ENCODE measurements at regions not wholly inside any gene's neighbourhood (a gene's known extent, or its start where the extent isn't known, plus 50 kb on each side); places are given as distances from the start of the nearest gene placed in this dataset.

GRCh38 chr22:47632701-47633100 is 870.3 kb downstream of the TBC1D22A start:
- CTCF ChIA-PET, result no interaction called here
- H4K5ac ChIP-seq (ENCODE audit: low read depth, low read length), result no peak overlapping the region
- in situ Hi-C loops (cut with MboI; ENCODE audit: low sequenced_read_pairs) (no loop called here), intact Hi-C loops (cut with micrococcal nuclease) (no loop called here), dilution Hi-C loops (cut with HindIII; ENCODE audit: low sequenced_read_pairs, unreplicated experiment) (no loop called here)
- H2BK20ac ChIP-seq (ENCODE audit: low read depth, low read length), result no peak overlapping the region
- H3K18ac ChIP-seq (ENCODE audit: low read depth, low read length), result no peak overlapping the region
- no peak for DNase-seq
- H3K4ac ChIP-seq (ENCODE audit: low read depth, low read length), result no peak overlapping the region
- H4K8ac ChIP-seq (ENCODE audit: low read depth in 2 of 2, low read length in 2 of 2), result no peak overlapping the region
- H3K36me3 ChIP-seq (ENCODE audit: control insufficient read depth, insufficient read depth, low read length), result no peaks in the 10 kb centered on the region
- no peak overlapping the region for H4K91ac ChIP-seq (ENCODE audit: insufficient read depth, low read depth, low read length)
- ATAC-seq (ENCODE audit: low read depth), result no peak
- no peaks in the 10 kb centered on the region for H3K27me3 ChIP-seq (ENCODE audit: control insufficient read depth, insufficient read depth, low read length)
- no peak overlapping the region for H2AFZ ChIP-seq (replicated peaks; ENCODE audit: low read length, poor library complexity)
- no peak overlapping the region for H3K4me3 ChIP-seq (ENCODE audit: insufficient read depth, low read depth, low read length)
- no peaks in the 10 kb centered on the region for H3K9me1 ChIP-seq (ENCODE audit: insufficient read depth, low read length)
- H4K20me1 ChIP-seq (ENCODE audit: insufficient read depth, low read length), result no peaks in the 10 kb centered on the region
- no peak overlapping the region for H2BK5ac ChIP-seq (ENCODE audit: low read depth, low read length, poor library complexity, severe bottlenecking)
- no peak overlapping the region for H2BK120ac ChIP-seq (ENCODE audit: low read depth, low read length)
- H3K14ac ChIP-seq (replicated peaks; ENCODE audit: low read depth, low read length), result no peak overlapping the region
- no peak overlapping the region for H2BK15ac ChIP-seq (ENCODE audit: low read depth, low read length)
- no peak overlapping the region for H3K27ac ChIP-seq (ENCODE audit: insufficient read depth, low read length)
- H3K9me3 ChIP-seq (ENCODE audit: control insufficient read depth, insufficient read depth, low read length), result peaks cover 56% of the 10 kb centered on the region
- H3K4me1 ChIP-seq (ENCODE audit: control insufficient read depth, insufficient read depth, low read length), result no peaks in the 10 kb centered on the region
- TF ChIP-seq MAZ (IDR thresholded peaks at IDR 0.05; ENCODE audit: borderline replicate concordance, low read depth, low read length) (no peak), CEBPB (IDR thresholded peaks at IDR 0.05; ENCODE audit: low read depth, low read length) (no peak), RAD21 (IDR thresholded peaks at IDR 0.05; ENCODE audit: low read length) (no peak), POLR2A (IDR thresholded peaks at IDR 0.05; ENCODE audit: low read depth, low read length) (no peak), MAFK (IDR thresholded peaks at IDR 0.05; ENCODE audit: low read depth, low read length) (no peak), RFX5 (IDR thresholded peaks at IDR 0.05; ENCODE audit: low read depth, low read length) (no peak), CTCF (conservative IDR thresholded peaks at IDR 0.05; ENCODE audit: low read depth, low read length) (no peak), CHD1 (IDR thresholded peaks at IDR 0.05; ENCODE audit: low read depth, low read length) (no peak), MXI1 (IDR thresholded peaks at IDR 0.05; ENCODE audit: borderline replicate concordance, low read depth, low read length) (no peak), BHLHE40 (IDR thresholded peaks at IDR 0.05; ENCODE audit: low read depth, low read length) (no peak), NFE2L2 (IDR thresholded peaks at IDR 0.05; ENCODE audit: low read depth, low read length) (no peak), FOS (IDR thresholded peaks at IDR 0.05; ENCODE audit: low read depth, low read length) (no peak), ELK1 (IDR thresholded peaks at IDR 0.05; ENCODE audit: borderline replicate concordance, low read depth, low read length) (no peak), SMC3 (IDR thresholded peaks at IDR 0.05; ENCODE audit: low read depth, low read length) (no peak), RCOR1 (IDR thresholded peaks at IDR 0.05; ENCODE audit: insufficient replicate concordance, low read length) (no peak)
- H3K4me2 ChIP-seq (ENCODE audit: low read depth, low read length), result no peak overlapping the region
- POLR2A ChIA-PET (ENCODE audit: unreplicated experiment), result no interaction called here
- no peaks in the 10 kb centered on the region for H3K79me1 ChIP-seq (ENCODE audit: low read depth in 1 of 2, low read length in 2 of 2)
- H2AK5ac ChIP-seq (ENCODE audit: low read depth, low read length), result no peak overlapping the region
- no peak overlapping the region for H2AK9ac ChIP-seq (replicated peaks; ENCODE audit: low read depth, low read length, poor library complexity)
- 19% methylated on average over 3 of the region's 10 CpGs; no CpG with 5 or more reads in 1 of the 2 experiments for WGBS, 2 experiments (ENCODE audit: extremely low coverage in 2 of 2, insufficient read length in 1 of 2)
- H3K9ac ChIP-seq (ENCODE audit: low read depth, low read length), result no peak overlapping the region
- no peak overlapping the region for H3K56ac ChIP-seq (ENCODE audit: extremely low read depth, insufficient read depth, low read length)
- BruUV-seq (replicated peaks), result no TSS peak
- H3K23ac ChIP-seq (ENCODE audit: low read depth, low read length), result no peak overlapping the region

Data from IMR-90 (cell line).